ENCODE measurements at regions not wholly inside any gene's neighbourhood (a gene's known extent, or its start where the extent isn't known, plus 50 kb on each side); places are given as distances from the start of the nearest gene placed in this dataset.
"Not testable (repeated sequence)": the region's sequence is repeated elsewhere in the genome, so short reads cannot be mapped to it uniquely, and the experiment has no call there.

- DNase-seq (ENCODE audit: extremely low spot score, insufficient read length, low read depth) = no peak
These were observed 217.1 kb upstream of the SLC35G4 start for GRCh38 chr18:11392292-11392691.

GRCh38 chr18:11391661-11392060 lies 217.7 kb upstream of the SLC35G4 start:
- no peak for DNase-seq (ENCODE audit: extremely low spot score, insufficient read length, low read depth)
- no peak for FAIRE-seq

More at GRCh38 chr18:11392292-11392691, 217.1 kb upstream of the SLC35G4 start:
- no peak for FAIRE-seq

- DNase-seq (ENCODE audit: extremely low spot score, insufficient read length, low read depth) = no peak
- FAIRE-seq = no peak
These were observed 220.4 kb upstream of the SLC35G4 start for GRCh38 chr18:11388755-11389680.

- FAIRE-seq (no peak), DNase-seq (ENCODE audit: extremely low spot score, insufficient read length, low read depth) (peak; percentile 2)
These were observed 221.5 kb upstream of the SLC35G4 start for GRCh38 chr18:11387880-11388279.

DNA sequence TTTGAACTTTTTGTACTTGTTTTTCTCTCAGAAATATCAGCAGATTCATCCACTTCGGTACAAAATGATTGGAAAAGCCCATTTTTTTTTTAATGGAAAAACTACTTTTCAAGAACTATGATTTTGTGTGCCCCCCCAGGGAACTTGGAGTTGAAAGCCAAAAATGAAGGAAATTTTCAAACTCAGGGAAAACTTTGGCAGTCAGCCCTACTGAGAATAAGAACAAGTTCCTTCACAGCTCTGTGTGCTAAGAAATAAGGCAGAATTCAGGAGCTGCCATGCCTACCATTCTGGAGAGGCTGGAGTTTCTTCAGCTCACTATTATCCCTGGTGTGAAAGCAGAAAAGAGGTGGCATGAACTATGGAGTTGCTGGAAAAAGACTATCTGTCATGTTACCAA lies 226.0 kb upstream of the SLC35G4 start:
- FAIRE-seq = no peak
- no peak for DNase-seq (ENCODE audit: extremely low spot score, insufficient read length, low read depth)

DNA sequence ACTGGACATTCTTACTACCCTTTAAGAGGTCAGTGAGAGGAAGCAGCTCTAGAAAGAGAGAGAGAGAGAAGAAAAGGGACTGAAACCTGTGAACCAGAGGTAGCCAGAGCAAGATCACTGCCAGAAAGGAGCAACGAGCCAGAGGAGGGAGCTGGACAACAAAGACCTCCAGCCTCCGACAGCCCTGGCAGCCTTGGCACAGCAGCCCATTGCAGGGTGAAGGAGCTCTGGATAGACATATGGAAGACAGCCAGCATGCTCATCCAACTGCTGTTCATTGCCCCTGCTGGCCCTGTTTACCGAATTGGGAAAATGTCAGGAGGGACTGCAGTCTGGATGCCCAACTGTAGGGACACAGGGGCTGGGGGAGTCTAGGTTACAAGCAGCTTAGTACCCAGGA lies 228.4 kb upstream of the SLC35G4 start:
- DNase-seq (ENCODE audit: extremely low spot score, insufficient read length, low read depth) = no peak
- FAIRE-seq = no peak

DNA sequence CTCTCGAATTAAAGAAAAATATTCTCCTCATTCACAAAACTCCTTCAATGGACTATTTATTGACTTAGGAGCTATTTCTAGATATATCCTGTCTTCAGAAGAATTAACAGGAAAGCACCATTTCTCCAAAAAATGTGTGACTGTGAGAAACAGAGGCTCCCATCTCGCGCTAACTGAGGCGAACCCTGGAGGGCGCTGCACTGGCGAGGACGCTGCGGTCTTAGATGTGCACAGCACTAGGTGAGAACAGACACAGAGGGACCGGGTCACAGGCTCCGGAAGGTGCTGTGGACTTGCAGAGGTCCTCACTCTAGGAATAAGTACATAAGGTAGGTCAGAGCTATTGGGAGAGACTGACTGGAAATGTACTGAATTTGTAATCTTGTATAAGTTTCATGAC lies 229.7 kb upstream of the SLC35G4 start:
- DNase-seq (ENCODE audit: extremely low spot score, insufficient read length, low read depth) (no peak), FAIRE-seq (no peak)

GRCh38 chr18:11377766-11378540 lies 228.6 kb upstream of the PIEZO2 start:
- FAIRE-seq = no peak
- no peak for DNase-seq (ENCODE audit: extremely low spot score, insufficient read length, low read depth)

DNA sequence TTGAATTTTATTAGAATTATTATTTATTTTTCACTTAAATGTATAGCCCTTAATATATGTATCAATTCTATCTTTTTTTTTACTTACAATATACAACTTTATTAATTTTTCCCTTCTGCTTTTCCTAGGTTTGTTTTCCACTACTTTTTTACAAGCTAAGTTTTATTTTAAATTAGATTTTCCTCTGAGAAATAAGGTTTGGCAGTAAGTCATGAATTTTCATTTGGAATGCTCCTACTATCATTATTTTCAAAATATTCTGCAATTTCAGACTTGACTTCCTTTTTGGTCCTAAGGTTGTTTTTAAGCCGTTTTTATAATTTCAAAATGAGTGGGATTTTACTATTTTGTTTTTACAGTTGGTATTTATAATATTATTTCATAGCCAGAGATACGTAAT lies 222.8 kb upstream of the PIEZO2 start:
- no peak for FAIRE-seq

GRCh38 chr18:11369556-11369955 lies 220.2 kb upstream of the PIEZO2 start:
- no peak for FAIRE-seq
- no peak for DNase-seq (ENCODE audit: extremely low spot score, insufficient read length, low read depth)

More for the DNA sequence above, 222.8 kb upstream of the PIEZO2 start:
- DNase-seq (ENCODE audit: extremely low spot score, insufficient read length, low read depth) = no peak

DNA sequence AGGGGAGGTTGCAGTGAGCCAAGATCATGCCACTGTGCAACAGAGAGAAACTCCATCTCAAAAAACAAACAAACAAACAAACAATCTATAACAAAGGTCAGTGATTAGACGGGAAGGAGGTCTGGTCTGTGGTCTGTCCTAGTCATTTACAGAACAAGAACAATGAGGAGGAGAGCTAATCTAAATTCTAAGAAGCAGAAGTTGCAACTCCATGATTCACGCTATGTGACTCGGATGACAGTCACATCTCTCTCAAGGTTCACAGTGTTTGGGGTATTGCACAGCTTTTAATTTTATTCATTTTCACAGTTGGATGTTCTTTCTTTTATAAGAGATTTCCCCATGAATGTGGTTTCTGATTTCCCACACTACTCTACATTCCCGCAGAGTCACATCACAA lies 218.7 kb upstream of the PIEZO2 start:
- DNase-seq (ENCODE audit: extremely low spot score, insufficient read length, low read depth) = no peak
- no peak for FAIRE-seq

DNA sequence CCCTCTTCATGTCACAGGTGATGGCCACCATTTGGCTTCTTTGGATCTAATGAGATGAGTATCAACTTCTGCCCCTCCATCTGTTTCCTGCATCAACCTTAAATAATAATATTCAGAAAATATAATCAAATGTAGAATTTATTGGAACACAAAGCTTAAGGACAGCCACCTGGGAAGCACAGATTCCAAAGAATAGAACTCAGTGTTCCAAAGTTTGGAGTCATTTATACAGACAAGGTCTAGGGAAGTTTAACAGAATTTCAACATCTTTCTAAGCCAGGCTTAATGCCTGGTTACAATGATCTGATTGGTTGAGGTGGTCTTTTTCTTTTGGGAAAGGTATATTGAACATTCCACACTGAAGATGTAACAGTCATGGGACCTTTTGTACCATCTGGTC lies 218.0 kb upstream of the PIEZO2 start:
- FAIRE-seq = no peak
- DNase-seq (ENCODE audit: extremely low spot score, insufficient read length, low read depth) = no peak

- DNase-seq (ENCODE audit: extremely low spot score, insufficient read length, low read depth) (no peak), FAIRE-seq (no peak)
These were observed 217.0 kb upstream of the PIEZO2 start for GRCh38 chr18:11366410-11366809.

DNA sequence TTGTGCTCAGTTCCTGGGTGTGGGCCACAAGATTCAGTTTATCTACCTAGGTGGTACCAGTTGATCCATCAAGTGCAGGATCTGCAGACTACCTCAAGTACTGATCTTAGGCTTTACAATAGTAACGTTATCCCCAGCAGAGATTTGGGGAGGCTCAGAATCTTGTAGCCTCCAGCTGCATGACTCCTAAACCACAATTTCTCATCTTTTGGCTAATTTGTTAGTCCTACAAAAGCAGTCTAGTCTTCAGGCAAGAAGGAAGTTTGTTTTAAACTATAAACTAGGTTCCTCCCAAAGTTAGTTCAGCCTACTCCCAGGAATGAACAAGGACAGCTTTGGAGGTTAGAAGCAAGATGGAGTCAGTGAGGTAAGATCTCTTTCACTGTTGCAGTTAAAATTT lies 213.5 kb upstream of the PIEZO2 start:
- DNase-seq (ENCODE audit: extremely low spot score, insufficient read length, low read depth) = no peak
- no peak for FAIRE-seq

- not testable (repeated sequence) for FAIRE-seq; DNase-seq (ENCODE audit: extremely low spot score, insufficient read length, low read depth)
These were observed 212.5 kb upstream of the PIEZO2 start for GRCh38 chr18:11361862-11362261.

GRCh38 chr18:11357678-11358077 lies 208.3 kb upstream of the PIEZO2 start:
- FAIRE-seq (no peak), DNase-seq (ENCODE audit: extremely low spot score, insufficient read length, low read depth) (no peak)

DNA sequence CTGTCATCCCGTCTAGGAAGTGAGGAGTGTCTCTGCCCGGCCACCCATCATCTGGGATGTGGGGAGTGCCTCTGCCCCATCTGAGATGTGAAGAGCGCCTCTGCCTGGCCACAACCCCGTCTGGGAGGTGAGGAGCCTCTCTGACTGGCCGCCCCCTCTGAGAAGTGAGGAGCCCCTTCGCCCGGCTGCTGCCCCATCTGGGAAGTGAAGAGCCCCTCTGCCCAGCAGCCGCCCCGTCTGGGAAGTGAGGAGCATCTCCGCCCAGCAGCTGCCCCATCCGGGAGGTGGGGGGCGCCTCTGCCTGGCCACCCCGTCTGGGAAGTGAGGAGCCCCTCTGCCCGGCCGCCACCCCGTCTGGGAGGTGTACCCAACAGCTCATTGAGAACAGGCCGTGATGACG lies 195.2 kb upstream of the PIEZO2 start:
- DNase-seq (ENCODE audit: extremely low spot score, insufficient read length, low read depth) = not testable (repeated sequence)

GRCh38 chr18:11343096-11343495 lies 193.7 kb upstream of the PIEZO2 start:
- DNase-seq (ENCODE audit: extremely low spot score, insufficient read length, low read depth) (no peak), FAIRE-seq (no peak)

More for the DNA sequence above, 195.2 kb upstream of the PIEZO2 start:
- FAIRE-seq = not testable (repeated sequence)

DNA sequence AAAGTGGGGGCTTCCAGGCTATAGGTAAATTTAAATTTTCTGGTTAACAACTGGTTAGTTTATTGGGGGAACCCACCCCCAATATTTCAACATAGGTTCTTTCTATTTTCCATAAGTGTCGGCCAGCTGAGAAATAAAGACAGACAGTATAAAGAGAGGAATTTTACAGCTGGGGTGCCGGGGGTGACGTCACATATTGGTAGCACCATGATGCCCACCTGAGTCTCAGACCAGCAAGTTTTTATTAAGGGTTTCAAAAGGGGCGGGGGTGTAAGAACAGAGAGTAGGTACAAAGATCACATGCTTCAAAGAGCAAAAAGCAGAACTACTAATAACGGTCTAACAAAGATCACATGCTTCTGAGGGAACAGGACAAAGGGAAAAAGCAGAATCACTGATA lies 192.7 kb upstream of the PIEZO2 start:
- FAIRE-seq; DNase-seq (ENCODE audit: extremely low spot score, insufficient read length, low read depth): not testable (repeated sequence)

- FAIRE-seq (no peak), DNase-seq (ENCODE audit: extremely low spot score, insufficient read length, low read depth) (no peak)
These were observed 189.9 kb upstream of the PIEZO2 start for GRCh38 chr18:11339188-11339775.

DNA sequence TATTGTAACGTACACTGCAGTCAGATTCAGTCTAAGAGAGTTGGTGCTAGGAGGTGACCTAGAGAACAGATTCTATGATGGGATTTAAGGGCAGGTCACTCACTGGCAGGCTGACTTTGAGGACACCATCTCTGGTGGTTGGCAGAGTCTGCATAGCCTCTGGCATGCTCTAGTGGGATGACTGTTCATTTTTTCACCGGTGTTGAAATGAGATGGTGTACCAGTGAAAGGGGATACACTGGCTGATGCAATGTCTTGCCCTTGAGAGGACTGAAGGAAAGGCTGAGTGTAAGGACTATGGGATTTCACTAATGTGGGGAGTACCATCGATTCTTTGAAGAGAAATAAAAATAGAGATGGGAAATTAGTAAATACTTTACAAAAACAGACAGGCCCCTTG lies 186.9 kb upstream of the PIEZO2 start:
- no peak for DNase-seq (ENCODE audit: extremely low spot score, insufficient read length, low read depth)

More for the DNA sequence above, 186.9 kb upstream of the PIEZO2 start:
- no peak for FAIRE-seq
